ENCODE measurements at regions not wholly inside any gene's neighbourhood (a gene's known extent, or its start where the extent isn't known, plus 50 kb on each side); places are given as distances from the start of the nearest gene placed in this dataset.

- TF ChIP-seq CTCF (IDR thresholded peaks at IDR 0.05; ENCODE audit: control extremely low read depth in 1 of 3, insufficient read depth in 1 of 3, low read depth in 1 of 3, low read length in 3 of 3): no peak
- TF ChIP-seq CHD1 (IDR thresholded peaks at IDR 0.05; ENCODE audit: low read depth, low read length): no peak
- no peak for TF ChIP-seq TEAD4 (IDR thresholded peaks at IDR 0.05; ENCODE audit: low read depth, low read length)
- TF ChIP-seq ZNF274 (IDR thresholded peaks at IDR 0.05; ENCODE audit: borderline replicate concordance, extremely low read depth, low read length): no peak
- TF ChIP-seq TAF7 (optimal IDR thresholded peaks at IDR 0.05; ENCODE audit: borderline replicate concordance, low read depth, low read length): no peak
- TF ChIP-seq POLR2A (IDR thresholded peaks at IDR 0.05; ENCODE audit: control extremely low read depth in 1 of 2, low read depth in 2 of 2, low read length in 2 of 2): no peak
Measured at GRCh38 chr10:111151595-111152307, 74.9 kb downstream of the ADRA2A start.

Measured in H1 (cell line).